ENCODE measurements at regions not wholly inside any gene's neighbourhood (a gene's known extent, or its start where the extent isn't known, plus 50 kb on each side); places are given as distances from the start of the nearest gene placed in this dataset.

DNA sequence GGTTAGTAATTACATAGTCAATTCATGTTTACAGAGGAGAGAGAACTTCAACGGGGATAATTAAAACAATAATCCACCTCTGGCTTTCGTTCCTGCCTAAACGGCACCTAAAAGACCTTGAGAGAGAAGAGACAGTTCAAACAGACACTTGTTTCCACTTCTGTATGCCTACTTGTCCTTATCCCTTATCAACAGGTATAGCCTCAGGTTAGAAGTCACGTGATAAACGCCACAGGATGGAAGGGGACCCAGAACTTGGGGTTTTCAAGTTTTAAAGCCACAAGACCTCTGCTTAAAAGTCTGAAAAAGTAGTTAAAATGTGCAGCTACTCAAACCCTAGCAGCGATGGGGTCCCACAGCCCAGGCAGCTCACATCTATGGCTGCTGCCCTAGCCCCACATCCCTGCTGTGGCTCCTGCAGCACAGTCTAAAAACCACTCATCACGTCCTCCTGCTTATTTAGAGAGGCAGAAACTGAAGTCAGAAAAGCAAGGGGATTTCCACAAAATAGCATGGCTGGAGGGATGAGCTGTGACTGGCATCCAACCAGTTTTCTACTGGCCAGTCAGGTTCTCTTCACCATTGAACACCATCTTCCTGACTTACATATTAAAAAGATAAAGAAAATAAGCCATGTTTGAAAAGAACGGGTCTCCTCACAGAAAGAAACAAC, 51.2 kb upstream of the SEC16B start:
- Histone ChIP-seq H3K4me2 (ENCODE audit: control insufficient read depth, extremely low read depth, insufficient read depth, low read depth, low read length) (no peak overlapping the region), H3K27ac (ENCODE audit: control insufficient read depth, insufficient read depth, low read length) (no peak overlapping the region), H3K36me3 (ENCODE audit: control insufficient read depth in 2 of 2, extremely low read depth in 1 of 2, insufficient read depth in 2 of 2, low read length in 2 of 2) (peaks cover 0 to 2% of the 10 kb centered on the region in 2 experiments), H3K9ac (ENCODE audit: control insufficient read depth, extremely low read depth, insufficient read depth, low read length) (no peak overlapping the region), H3K9me3 (ENCODE audit: control insufficient read depth, low read depth, low read length) (no peaks in the 10 kb centered on the region), H3K4me3 (ENCODE audit: control insufficient read depth in 2 of 3, extremely low read depth in 1 of 3, insufficient read depth in 2 of 3, low read depth in 1 of 3, low read length in 3 of 3) (no peak overlapping the region), H4K20me1 (ENCODE audit: control insufficient read depth, extremely low read depth, insufficient read depth, low read length) (no peaks in the 10 kb centered on the region), H3K4me1 (ENCODE audit: control insufficient read depth, extremely low read depth, insufficient read depth, low read length) (no peaks in the 10 kb centered on the region), H3K27me3 (ENCODE audit: control insufficient read depth, extremely low read depth, insufficient read depth, low read length) (no peaks in the 10 kb centered on the region), H2AFZ (ENCODE audit: control insufficient read depth, low read length) (no peak overlapping the region), H3K79me2 (ENCODE audit: control insufficient read depth, insufficient read depth, low read length) (no peaks in the 10 kb centered on the region), H3K9me1 (ENCODE audit: control insufficient read depth, extremely low read depth, insufficient read depth, low read length) (no peaks in the 10 kb centered on the region)
- dilution Hi-C loops (cut with MboI; ENCODE audit: extremely low pct_ligation_motif_present, low sequenced_read_pairs) = no loop called here
- TF ChIP-seq EZH2 (IDR thresholded peaks at IDR 0.05; ENCODE audit: low read length) = no peak
- TF ChIP-seq CTCF (optimal IDR thresholded peaks at IDR 0.05 in 1 of 3, IDR thresholded peaks at IDR 0.05 in 1 of 3, conservative IDR thresholded peaks at IDR 0.05 in 1 of 3; ENCODE audit: extremely low read depth in 1 of 3, insufficient read depth in 2 of 3, low read length in 3 of 3) = no peak
- no peak for DNase-seq (ENCODE audit: low read depth, low spot score)
- FAIRE-seq = no peak

GRCh38 chr1:178021950-178022349, 52.1 kb upstream of the SEC16B start:
- H3K4me3 ChIP-seq (ENCODE audit: control insufficient read depth in 2 of 3, extremely low read depth in 1 of 3, insufficient read depth in 2 of 3, low read depth in 1 of 3, low read length in 3 of 3) = no peak overlapping the region
- dilution Hi-C loops (cut with MboI; ENCODE audit: extremely low pct_ligation_motif_present, low sequenced_read_pairs) = no loop called here
- peaks cover 0 to under 1% of the 10 kb centered on the region in 2 experiments for H3K36me3 ChIP-seq (ENCODE audit: control insufficient read depth in 2 of 2, extremely low read depth in 1 of 2, insufficient read depth in 2 of 2, low read length in 2 of 2)
- H3K4me1 ChIP-seq (ENCODE audit: control insufficient read depth, extremely low read depth, insufficient read depth, low read length) = no peaks in the 10 kb centered on the region
- H2AFZ ChIP-seq (ENCODE audit: control insufficient read depth, low read length) = no peak overlapping the region
- FAIRE-seq = no peak
- no peaks in the 10 kb centered on the region for H3K9me1 ChIP-seq (ENCODE audit: control insufficient read depth, extremely low read depth, insufficient read depth, low read length)
- H3K4me2 ChIP-seq (ENCODE audit: control insufficient read depth, extremely low read depth, insufficient read depth, low read depth, low read length) = no peak overlapping the region
- H3K79me2 ChIP-seq (ENCODE audit: control insufficient read depth, insufficient read depth, low read length) = no peaks in the 10 kb centered on the region
- H3K27ac ChIP-seq (ENCODE audit: control insufficient read depth, insufficient read depth, low read length) = no peak overlapping the region
- TF ChIP-seq EZH2 (IDR thresholded peaks at IDR 0.05; ENCODE audit: low read length) = no peak
- no peak for TF ChIP-seq CTCF (optimal IDR thresholded peaks at IDR 0.05 in 1 of 3, IDR thresholded peaks at IDR 0.05 in 1 of 3, conservative IDR thresholded peaks at IDR 0.05 in 1 of 3; ENCODE audit: extremely low read depth in 1 of 3, insufficient read depth in 2 of 3, low read length in 3 of 3)
- DNase-seq (ENCODE audit: low read depth, low spot score) = no peak
- H3K9ac ChIP-seq (ENCODE audit: control insufficient read depth, extremely low read depth, insufficient read depth, low read length) = no peak overlapping the region
- H3K27me3 ChIP-seq (ENCODE audit: control insufficient read depth, extremely low read depth, insufficient read depth, low read length) = no peaks in the 10 kb centered on the region
- H4K20me1 ChIP-seq (ENCODE audit: control insufficient read depth, extremely low read depth, insufficient read depth, low read length) = no peaks in the 10 kb centered on the region
- no peaks in the 10 kb centered on the region for H3K9me3 ChIP-seq (ENCODE audit: control insufficient read depth, low read depth, low read length)

Data from keratinocyte (primary cell).